ENCODE measurements at regions not wholly inside any gene's neighbourhood (a gene's known extent, or its start where the extent isn't known, plus 50 kb on each side); places are given as distances from the start of the nearest gene placed in this dataset.

DNA sequence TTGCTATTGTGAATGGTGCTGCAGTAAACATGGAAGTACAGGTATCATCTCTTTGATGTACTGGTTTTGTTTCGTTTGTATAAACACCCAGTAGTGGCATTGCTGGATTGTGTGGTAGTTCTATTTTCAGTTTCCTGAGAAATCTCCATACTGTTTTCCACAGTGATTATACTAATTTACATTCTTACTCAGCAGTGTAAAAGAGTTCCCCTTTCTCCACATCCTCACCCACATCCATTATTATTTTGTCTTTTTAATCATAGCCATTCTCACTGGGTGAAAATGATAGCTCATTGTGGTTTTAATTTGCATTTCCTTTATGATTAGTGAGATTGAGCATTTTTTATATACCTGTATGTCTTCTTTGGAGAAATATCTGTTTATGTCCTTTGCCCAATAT lies 62.3 kb upstream of the PARP4 start:
- TF ChIP-seq, protein P1, sequence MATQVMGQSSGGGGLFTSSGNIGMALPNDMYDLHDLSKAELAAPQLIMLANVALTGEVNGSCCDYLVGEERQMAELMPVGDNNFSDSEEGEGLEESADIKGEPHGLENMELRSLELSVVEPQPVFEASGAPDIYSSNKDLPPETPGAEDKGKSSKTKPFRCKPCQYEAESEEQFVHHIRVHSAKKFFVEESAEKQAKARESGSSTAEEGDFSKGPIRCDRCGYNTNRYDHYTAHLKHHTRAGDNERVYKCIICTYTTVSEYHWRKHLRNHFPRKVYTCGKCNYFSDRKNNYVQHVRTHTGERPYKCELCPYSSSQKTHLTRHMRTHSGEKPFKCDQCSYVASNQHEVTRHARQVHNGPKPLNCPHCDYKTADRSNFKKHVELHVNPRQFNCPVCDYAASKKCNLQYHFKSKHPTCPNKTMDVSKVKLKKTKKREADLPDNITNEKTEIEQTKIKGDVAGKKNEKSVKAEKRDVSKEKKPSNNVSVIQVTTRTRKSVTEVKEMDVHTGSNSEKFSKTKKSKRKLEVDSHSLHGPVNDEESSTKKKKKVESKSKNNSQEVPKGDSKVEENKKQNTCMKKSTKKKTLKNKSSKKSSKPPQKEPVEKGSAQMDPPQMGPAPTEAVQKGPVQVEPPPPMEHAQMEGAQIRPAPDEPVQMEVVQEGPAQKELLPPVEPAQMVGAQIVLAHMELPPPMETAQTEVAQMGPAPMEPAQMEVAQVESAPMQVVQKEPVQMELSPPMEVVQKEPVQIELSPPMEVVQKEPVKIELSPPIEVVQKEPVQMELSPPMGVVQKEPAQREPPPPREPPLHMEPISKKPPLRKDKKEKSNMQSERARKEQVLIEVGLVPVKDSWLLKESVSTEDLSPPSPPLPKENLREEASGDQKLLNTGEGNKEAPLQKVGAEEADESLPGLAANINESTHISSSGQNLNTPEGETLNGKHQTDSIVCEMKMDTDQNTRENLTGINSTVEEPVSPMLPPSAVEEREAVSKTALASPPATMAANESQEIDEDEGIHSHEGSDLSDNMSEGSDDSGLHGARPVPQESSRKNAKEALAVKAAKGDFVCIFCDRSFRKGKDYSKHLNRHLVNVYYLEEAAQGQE (IDR thresholded peaks at IDR 0.05; ENCODE audit: low read depth): no peak
- no peak for TF ChIP-seq RAD21 (IDR thresholded peaks at IDR 0.05; ENCODE audit: low read depth)
- TF ChIP-seq TAF1 (IDR thresholded peaks at IDR 0.05; ENCODE audit: low read depth): no peak
- TF ChIP-seq, protein P2, sequence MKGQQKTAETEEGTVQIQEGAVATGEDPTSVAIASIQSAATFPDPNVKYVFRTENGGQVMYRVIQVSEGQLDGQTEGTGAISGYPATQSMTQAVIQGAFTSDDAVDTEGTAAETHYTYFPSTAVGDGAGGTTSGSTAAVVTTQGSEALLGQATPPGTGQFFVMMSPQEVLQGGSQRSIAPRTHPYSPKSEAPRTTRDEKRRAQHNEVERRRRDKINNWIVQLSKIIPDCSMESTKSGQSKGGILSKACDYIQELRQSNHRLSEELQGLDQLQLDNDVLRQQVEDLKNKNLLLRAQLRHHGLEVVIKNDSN (IDR thresholded peaks at IDR 0.05): no peak
- TF ChIP-seq TEAD4 (IDR thresholded peaks at IDR 0.05): no peak
